ENCODE measurements at regions not wholly inside any gene's neighbourhood (a gene's known extent, or its start where the extent isn't known, plus 50 kb on each side); places are given as distances from the start of the nearest gene placed in this dataset.

- DNase-seq (ENCODE audit: low read depth, low spot score), result no peak
These were observed 102.5 kb upstream of the RGS4 start for GRCh38 chr1:162966613-162967012.

GRCh38 chr1:162964901-162965300 lies 103.9 kb upstream of the CCDC190 start:
- DNase-seq (ENCODE audit: low read depth, low spot score), result no peak

GRCh38 chr1:162956922-162957321 lies 95.9 kb upstream of the CCDC190 start:
- DNase-seq (ENCODE audit: low read depth, low spot score), result no peak

DNA sequence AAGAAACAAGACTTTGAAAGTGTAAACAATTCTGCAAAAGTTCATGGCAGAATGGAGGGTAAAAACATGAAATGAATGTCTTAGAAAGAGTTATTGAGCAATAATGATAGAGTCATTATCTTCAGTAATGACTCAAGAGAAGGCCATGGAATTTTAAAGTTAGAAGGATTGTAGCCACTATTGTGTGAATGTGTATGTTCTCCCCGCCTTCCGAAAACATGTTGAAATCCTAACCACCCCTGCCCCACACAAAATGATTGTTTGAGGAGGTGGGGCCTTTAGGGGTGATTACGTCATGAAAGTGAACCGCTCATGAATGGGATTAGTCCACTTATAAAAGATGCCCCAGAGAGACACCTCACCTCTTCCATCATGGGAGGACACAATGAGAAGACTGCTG lies 93.8 kb upstream of the CCDC190 start:
- DNase-seq (ENCODE audit: low read depth, low spot score), result no peak

DNA sequence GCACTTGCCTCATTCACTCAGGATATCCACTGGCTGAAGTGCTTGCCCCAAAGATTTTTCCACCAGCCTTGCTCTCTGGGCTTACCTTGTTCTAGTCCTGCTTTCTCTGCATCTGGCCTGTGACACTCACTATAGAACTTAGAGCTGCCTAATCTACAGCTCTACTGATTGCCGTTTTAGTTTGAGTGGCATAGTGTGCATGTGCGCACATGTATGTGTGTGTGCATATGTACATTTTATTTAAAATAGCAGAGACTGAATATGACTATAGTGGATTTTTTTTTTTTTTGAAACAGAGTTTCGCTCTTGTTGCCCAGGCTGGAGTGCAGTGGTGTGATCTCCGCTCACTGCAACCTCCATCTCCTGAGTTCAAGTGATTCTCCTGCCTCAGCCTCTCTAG lies 92.0 kb upstream of the CCDC190 start:
- DNase-seq (ENCODE audit: low read depth, low spot score), result no peak

GRCh38 chr1:162951553-162952315 lies 90.8 kb upstream of the CCDC190 start:
- DNase-seq (ENCODE audit: low read depth, low spot score), result no peak

- no peak for DNase-seq (ENCODE audit: low read depth, low spot score)
These were observed 89.2 kb upstream of the CCDC190 start for GRCh38 chr1:162950187-162950586.

GRCh38 chr1:162946701-162947100 lies 85.7 kb upstream of the CCDC190 start:
- no peak for DNase-seq (ENCODE audit: low read depth, low spot score)

DNA sequence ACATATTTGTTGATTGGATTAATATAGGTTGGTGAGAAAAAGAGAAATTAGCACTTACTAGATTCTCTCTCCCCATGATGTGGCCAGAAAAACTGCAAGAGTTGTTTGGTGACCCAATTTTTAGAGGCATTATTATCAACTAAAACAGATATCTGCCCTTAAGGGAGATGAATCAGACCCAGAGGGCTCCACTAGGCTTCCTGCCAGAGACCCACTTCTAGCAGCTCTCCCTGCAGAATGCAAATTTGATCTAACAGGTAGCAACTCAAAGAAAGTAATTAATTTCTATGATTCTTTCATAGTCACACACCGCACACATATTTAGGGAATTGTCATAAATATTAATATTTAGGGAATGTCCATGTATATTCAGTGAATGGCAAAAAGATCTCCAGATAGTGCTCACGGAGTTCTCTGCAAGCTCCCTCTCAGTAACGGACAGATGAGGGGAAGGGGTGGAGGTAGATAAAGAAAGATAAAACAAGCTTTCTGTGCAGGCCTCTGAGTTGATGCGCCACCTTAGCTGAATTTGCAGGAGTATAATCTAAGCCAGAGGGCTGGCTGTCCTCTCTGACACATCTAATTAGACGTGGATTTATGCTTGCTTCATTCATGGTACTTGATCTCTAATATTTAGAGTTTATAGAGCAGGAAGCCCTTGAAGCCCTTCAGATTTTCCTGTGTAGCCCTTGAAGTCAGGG lies 84.1 kb upstream of the CCDC190 start:
- no peak for DNase-seq (ENCODE audit: low read depth, low spot score)

DNA sequence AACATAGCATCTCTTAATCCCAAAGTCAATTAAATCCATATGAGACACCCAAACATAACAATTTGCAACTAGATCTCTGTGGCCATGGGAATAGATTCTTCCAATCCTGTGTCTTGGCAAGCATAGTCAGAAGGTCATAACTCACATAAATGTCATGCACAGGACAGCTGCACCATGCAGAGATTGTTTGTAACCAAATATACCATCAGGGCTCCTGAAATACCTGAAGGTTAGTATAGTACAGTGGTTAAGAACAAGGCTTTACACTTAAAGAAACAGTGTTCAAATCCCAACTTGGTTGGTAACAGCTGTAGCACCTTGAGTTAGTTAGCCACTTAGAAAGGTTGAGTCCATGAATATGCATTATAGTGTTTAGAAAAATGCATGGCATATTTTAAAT lies 82.6 kb upstream of the CCDC190 start:
- DNase-seq (ENCODE audit: low read depth, low spot score), result no peak

- DNase-seq (ENCODE audit: low read depth, low spot score), result no peak
These were observed 82.1 kb upstream of the CCDC190 start for GRCh38 chr1:162942916-162943559.

GRCh38 chr1:162941024-162941423 lies 80.0 kb upstream of the CCDC190 start:
- no peak for DNase-seq (ENCODE audit: low read depth, low spot score)

DNA sequence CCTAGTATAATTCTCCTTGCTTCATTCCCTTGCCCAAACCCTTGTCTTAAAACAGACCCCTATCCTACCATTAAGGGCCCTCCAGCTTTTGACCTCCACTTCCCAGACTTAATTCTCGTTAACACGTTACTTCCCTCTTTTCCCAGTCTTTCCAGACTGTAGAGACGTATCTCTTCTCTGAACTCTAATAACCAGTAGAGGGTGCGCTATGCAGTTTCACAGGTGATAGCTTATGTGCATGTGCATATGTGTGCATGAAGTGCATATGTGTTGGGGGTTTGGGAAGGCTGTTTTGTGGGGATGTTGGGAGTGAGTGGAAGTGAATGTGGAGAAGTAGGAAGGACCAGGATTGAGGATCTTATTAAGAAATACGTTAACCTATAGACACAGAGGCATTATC lies 78.1 kb upstream of the CCDC190 start:
- no peak for DNase-seq (ENCODE audit: low read depth, low spot score)

- no peak for DNase-seq (ENCODE audit: low read depth, low spot score)
These were observed 76.9 kb upstream of the CCDC190 start for GRCh38 chr1:162937716-162938395.

- DNase-seq (ENCODE audit: low read depth, low spot score), result no peak
These were observed 70.1 kb upstream of the CCDC190 start for GRCh38 chr1:162930976-162931560.

- DNase-seq (ENCODE audit: low read depth, low spot score), result no peak
These were observed 69.6 kb upstream of the CCDC190 start for GRCh38 chr1:162930532-162930931.

GRCh38 chr1:162929177-162929576 lies 68.2 kb upstream of the CCDC190 start:
- DNase-seq (ENCODE audit: low read depth, low spot score), result no peak

- DNase-seq (ENCODE audit: low read depth, low spot score), result no peak
These were observed 67.2 kb upstream of the CCDC190 start for GRCh38 chr1:162928141-162928540.

- no peak for DNase-seq (ENCODE audit: low read depth, low spot score)
These were observed 66.4 kb upstream of the CCDC190 start for GRCh38 chr1:162927421-162927820.

GRCh38 chr1:162926906-162927305 lies 65.9 kb upstream of the CCDC190 start:
- DNase-seq (ENCODE audit: low read depth, low spot score), result no peak

GRCh38 chr1:162924179-162924578 lies 63.2 kb upstream of the CCDC190 start:
- DNase-seq (ENCODE audit: low read depth, low spot score), result no peak

DNA sequence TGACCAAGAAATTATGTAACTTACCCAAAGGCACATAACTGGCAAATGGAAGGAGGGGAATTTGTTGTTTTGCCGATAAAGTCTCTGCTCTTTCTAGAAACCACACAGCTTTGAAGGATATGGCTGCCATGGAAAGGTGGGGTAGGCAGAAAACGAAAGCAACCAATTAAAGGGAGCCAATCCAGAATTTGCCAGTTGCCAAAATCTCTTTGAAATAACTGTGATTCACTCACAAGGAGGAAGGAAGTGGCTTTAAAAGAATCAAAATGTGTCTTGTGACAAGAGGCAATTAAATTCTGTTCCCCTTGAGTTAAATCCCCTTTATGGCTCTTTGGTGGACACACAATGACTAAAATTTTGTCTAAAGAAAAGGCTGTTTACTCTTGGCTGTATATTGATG lies 61.2 kb upstream of the CCDC190 start:
- DNase-seq (ENCODE audit: low read depth, low spot score), result no peak

All from pulmonary artery endothelial cell (primary cell).